ENCODE measurements at regions not wholly inside any gene's neighbourhood (a gene's known extent, or its start where the extent isn't known, plus 50 kb on each side); places are given as distances from the start of the nearest gene placed in this dataset.

GRCh38 chr11:134691295-134691873 is 279.3 kb upstream of the B3GAT1 start:
- no peak overlapping the region for H3K27ac ChIP-seq
- DNase-seq, result no peak

GRCh38 chr11:134689886-134690285 is 277.8 kb upstream of the B3GAT1 start:
- H3K27ac ChIP-seq, result no peak overlapping the region
- H3K4me1 ChIP-seq (replicated peaks in 1 of 2), result no peaks in the 10 kb centered on the region
- H3K27me3 ChIP-seq, result peaks cover 18% of the 10 kb centered on the region
- WGBS, 4 donors, result 60 to 100% (median 82%) methylated on average over 1 to 2 of the region's 2 CpGs
- H3K4me3 ChIP-seq, result no peak overlapping the region
- H3K9me3 ChIP-seq (replicated peaks in 1 of 3), result no peaks in the 10 kb centered on the region
- intact Hi-C loops (cut with DNase I), result no loop called here
- no peaks in the 10 kb centered on the region for H3K36me3 ChIP-seq (replicated peaks in 1 of 2)
- no peak for TF ChIP-seq CTCF (IDR thresholded peaks at IDR 0.05)
- TF ChIP-seq POLR2A (IDR thresholded peaks at IDR 0.05), result no peak
- DNase-seq, result no peak

More at GRCh38 chr11:134691295-134691873, 279.3 kb upstream of the B3GAT1 start:
- no peaks in the 10 kb centered on the region for H3K9me3 ChIP-seq (replicated peaks in 1 of 3)
- no peaks in the 10 kb centered on the region for H3K36me3 ChIP-seq (replicated peaks in 1 of 2)
- 60 to 68% (median 64%) methylated on average over 13 of the region's 13 CpGs for WGBS, 4 donors
- H3K4me1 ChIP-seq (replicated peaks in 1 of 2), result no peaks in the 10 kb centered on the region
- H3K27me3 ChIP-seq, result peaks cover 18% of the 10 kb centered on the region
- TF ChIP-seq CTCF (IDR thresholded peaks at IDR 0.05), result no peak
- intact Hi-C loops (cut with DNase I), result no loop called here
- H3K4me3 ChIP-seq, result no peak overlapping the region

GRCh38 chr11:134687548-134687947 is 275.5 kb upstream of the B3GAT1 start:
- 56 to 87% (median 73%) methylated on average over 2 of the region's 2 CpGs for WGBS, 4 donors

GRCh38 chr11:134686460-134687061 is 274.5 kb upstream of the B3GAT1 start:
- H3K27ac ChIP-seq, result no peak overlapping the region
- no peaks in the 10 kb centered on the region for H3K9me3 ChIP-seq (replicated peaks in 1 of 3)
- TF ChIP-seq CTCF (IDR thresholded peaks at IDR 0.05) (no peak), POLR2A (IDR thresholded peaks at IDR 0.05) (no peak)
- 20 to 30% (median 24%) methylated on average over 6 of the region's 6 CpGs for WGBS, 4 donors
- H3K4me3 ChIP-seq, result no peak overlapping the region
- no peak for DNase-seq
- no peaks in the 10 kb centered on the region for H3K36me3 ChIP-seq (replicated peaks in 1 of 2)
- H3K4me1 ChIP-seq (replicated peaks in 1 of 2), result no peaks in the 10 kb centered on the region
- intact Hi-C loops (cut with DNase I), result no loop called here
- H3K27me3 ChIP-seq, result peaks cover 17% of the 10 kb centered on the region

More at GRCh38 chr11:134687548-134687947, 275.5 kb upstream of the B3GAT1 start:
- H3K27ac ChIP-seq, result no peak overlapping the region
- no peaks in the 10 kb centered on the region for H3K4me1 ChIP-seq (replicated peaks in 1 of 2)
- no peaks in the 10 kb centered on the region for H3K36me3 ChIP-seq (replicated peaks in 1 of 2)
- no peak for TF ChIP-seq POLR2A (IDR thresholded peaks at IDR 0.05)
- no peak for TF ChIP-seq CTCF (IDR thresholded peaks at IDR 0.05)
- intact Hi-C loops (cut with DNase I), result no loop called here
- H3K9me3 ChIP-seq (replicated peaks in 1 of 3), result no peaks in the 10 kb centered on the region
- H3K27me3 ChIP-seq, result peaks cover 18% of the 10 kb centered on the region
- no peak for DNase-seq
- no peak overlapping the region for H3K4me3 ChIP-seq

Measured in adrenal gland (tissue), 9 donors.